H9 (cell line): ENCODE measurements at regions not wholly inside any gene's neighbourhood (a gene's known extent, or its start where the extent isn't known, plus 50 kb on each side); places are given as distances from the start of the nearest gene placed in this dataset.

Source experiments
- DNase-seq: peaks from one replicate; pipeline ENCODE4 v3.0.0-alpha.2; 2017
- H2AFZ ChIP-seq: one replicate; pipeline ENCODE4 v1.6.1; 2013; ENCODE audit warnings: mild to moderate bottlenecking, low read length, control low read depth, moderate library complexity
- H2AK5ac ChIP-seq: 2 replicates; pipeline ENCODE4 v1.6.1; 2013; ENCODE audit warnings: low read length, control low read depth, mixed read lengths; ENCODE audit not compliant: insufficient read length
- H2BK120ac ChIP-seq: one replicate; pipeline ENCODE4 v1.6.1; 2013; ENCODE audit warnings: low read depth, mild to moderate bottlenecking, low read length, control low read depth, inconsistent platforms; ENCODE audit not compliant: poor library complexity, severe bottlenecking
- H2BK12ac ChIP-seq: 2 replicates; pipeline ENCODE4 v1.6.1; 2013; ENCODE audit warnings: low read length, control low read depth, mixed read lengths, low read depth; ENCODE audit not compliant: insufficient read length
- H2BK15ac ChIP-seq: 2 replicates; pipeline ENCODE4 v1.6.1; 2013; ENCODE audit warnings: low read depth, low read length, control low read depth
- H2BK20ac ChIP-seq: one replicate; pipeline ENCODE4 v1.6.1; 2013; ENCODE audit warnings: low read depth, mild to moderate bottlenecking, low read length, control low read depth, inconsistent platforms; ENCODE audit not compliant: poor library complexity, severe bottlenecking
- H2BK5ac ChIP-seq: 2 replicates; pipeline ENCODE4 v1.6.1; 2013; ENCODE audit warnings: low read length, control low read depth, mixed read lengths; ENCODE audit not compliant: insufficient read length
- H3K14ac ChIP-seq: 2 replicates; pipeline ENCODE4 v1.6.1; 2013; ENCODE audit warnings: low read length, control low read depth; ENCODE audit not compliant: insufficient read depth
- H3K18ac ChIP-seq: 2 replicates; pipeline ENCODE4 v1.6.1; 2013; ENCODE audit warnings: low read depth, mild to moderate bottlenecking, mixed read lengths, low read length, control low read depth; ENCODE audit not compliant: insufficient read length
- H3K23ac ChIP-seq: 2 replicates; pipeline ENCODE4 v1.6.1; 2013; ENCODE audit warnings: low read length, control low read depth, mixed read lengths, low read depth; ENCODE audit not compliant: insufficient read length
- H3K23me2 ChIP-seq: 2 replicates; pipeline ENCODE4 v1.6.1; 2013; ENCODE audit warnings: low read depth, mild to moderate bottlenecking, mixed read lengths, low read length, control low read depth; ENCODE audit not compliant: insufficient read length, poor library complexity, severe bottlenecking
- H3K27ac ChIP-seq: 2 replicates; pipeline ENCODE4 v1.5.1; 2013; ENCODE audit warnings: low read length, control low read depth, mixed read lengths, low read depth; ENCODE audit not compliant: insufficient read length
- H3K27me3 ChIP-seq: 2 replicates; pipeline ENCODE4 v1.6.1; 2013; ENCODE audit warnings: low read length, control low read depth, inconsistent platforms; ENCODE audit not compliant: insufficient read depth
- H3K4ac ChIP-seq: 2 replicates; pipeline ENCODE4 v1.6.1; 2013; ENCODE audit warnings: low read depth, mild to moderate bottlenecking, control low read depth, inconsistent platforms, low read length, moderate library complexity
- H3K4me1 ChIP-seq: 2 replicates; pipeline ENCODE4 v1.6.1; 2013; ENCODE audit warnings: low read length, control low read depth, inconsistent platforms; ENCODE audit not compliant: insufficient read depth
- H3K4me2 ChIP-seq: 2 replicates; pipeline ENCODE4 v1.6.1; 2013; ENCODE audit warnings: low read length, control low read depth, mixed read lengths; ENCODE audit not compliant: insufficient read length, insufficient read depth
- H3K56ac ChIP-seq: 2 replicates; pipeline ENCODE4 v1.6.1; 2013; ENCODE audit warnings: low read depth, mild to moderate bottlenecking, mixed read lengths, low read length, control low read depth; ENCODE audit not compliant: insufficient read length
- H3K79me1 ChIP-seq: 2 replicates; pipeline ENCODE4 v1.6.1; 2013; ENCODE audit warnings: low read depth, mild to moderate bottlenecking, moderate library complexity, low read length, control low read depth, inconsistent platforms; ENCODE audit not compliant: insufficient read depth, poor library complexity, severe bottlenecking
- H3K79me2 ChIP-seq: 2 replicates; pipeline ENCODE4 v1.6.1; 2013; ENCODE audit warnings: low read length, control low read depth, inconsistent platforms; ENCODE audit not compliant: insufficient read depth
- H3K9ac ChIP-seq: 2 replicates; pipeline ENCODE4 v1.6.1; 2013; ENCODE audit warnings: low read length, control low read depth, mixed read lengths; ENCODE audit not compliant: insufficient read length; ENCODE audit errors: extremely low read depth
- H3K9me3 ChIP-seq: one replicate; pipeline ENCODE4 v1.6.1; 2013; ENCODE audit warnings: low read depth, low read length, inconsistent platforms; ENCODE audit not compliant: control insufficient read depth
- H3T11ph ChIP-seq: one replicate; pipeline ENCODE4 v1.6.1; 2013; ENCODE audit warnings: mild to moderate bottlenecking, low read length, control low read depth, inconsistent platforms
- H4K20me1 ChIP-seq: one replicate; pipeline ENCODE4 v1.6.1; 2013; ENCODE audit not compliant: control insufficient read depth, insufficient read length, insufficient read depth
- H4K5ac ChIP-seq: 2 replicates; pipeline ENCODE4 v1.6.1; 2013; ENCODE audit warnings: low read depth, mild to moderate bottlenecking, mixed read lengths, low read length, control low read depth; ENCODE audit not compliant: insufficient read length
- H4K8ac ChIP-seq: replicated peaks from 2 replicates; pipeline ENCODE4 v1.6.1; 2013; ENCODE audit warnings: low read length, control low read depth, mixed read lengths, low read depth; ENCODE audit not compliant: insufficient read length
- H4K91ac ChIP-seq: 2 replicates; pipeline ENCODE4 v1.6.1; 2013; ENCODE audit warnings: low read depth, mild to moderate bottlenecking, moderate library complexity, mixed read lengths, low read length, control low read depth; ENCODE audit not compliant: insufficient read length
- H3K27ac Mint-ChIP-seq, 3 experiments: 2 replicates in 2 of 3; 3 replicates in 1 of 3; pipeline ENCODE4 v1.8.0; 2020 to 2021; ENCODE audit warnings: mixed read lengths in 3 of 3, mild to moderate bottlenecking in 1 of 3, moderate library complexity in 1 of 3
- H3K27me3 Mint-ChIP-seq: 2 replicates; pipeline ENCODE4 v1.8.0; 2021; ENCODE audit warnings: low read depth, mild to moderate bottlenecking, moderate library complexity, mixed read lengths
- H3K36me3 Mint-ChIP-seq, 3 experiments: 2 replicates in 2 of 3; 3 replicates in 1 of 3; pipeline ENCODE4 v1.8.0; 2020 to 2021; ENCODE audit warnings: low read depth in 3 of 3, mixed read lengths in 3 of 3; ENCODE audit not compliant: insufficient read depth in 1 of 3
- H3K4me1 Mint-ChIP-seq, 2 experiments: 2 replicates each; pipeline ENCODE4 v1.8.0; 2020; ENCODE audit warnings: mixed read lengths in 2 of 2
- H3K4me3 Mint-ChIP-seq, 2 experiments: 2 replicates in 1 of 2; 3 replicates in 1 of 2; pipeline ENCODE4 v1.8.0; 2020 to 2021; ENCODE audit warnings: mild to moderate bottlenecking in 2 of 2, mixed read lengths in 2 of 2, moderate library complexity in 1 of 2
- H3K9me3 Mint-ChIP-seq, 2 experiments: 2 replicates in 1 of 2; 3 replicates in 1 of 2; pipeline ENCODE4 v1.8.0; 2020; ENCODE audit warnings: mild to moderate bottlenecking in 2 of 2, mixed read lengths in 2 of 2, moderate library complexity in 1 of 2
- CTCF ChIP-seq: fragments of 200-600 bp; sonication (generic); conservative IDR thresholded peaks from 3 replicates; pipeline ENCODE4 v1.8.0; 2021; ENCODE audit warnings: antibody characterized with exemption, mild to moderate bottlenecking
- WGBS: extraction: QIAGEN DNeasy Blood & Tissue Kit; methylation state at CpG from one replicate; pipeline ENCODE4 v1.1.7; 2013; ENCODE audit warnings: missing lambda C conversion rate, low lambda C conversion rate, mixed read lengths; ENCODE audit not compliant: insufficient read length; ENCODE audit errors: extremely low coverage; 5-methylcytosine and 5-hydroxymethylcytosine counted together

- H3K79me2 ChIP-seq, result no peaks in the 10 kb centered on the region
- no peaks in the 10 kb centered on the region for H3K36me3 Mint-ChIP-seq
- no peak overlapping the region for H3K4me2 ChIP-seq
- H4K8ac ChIP-seq, result no peak overlapping the region
- H4K20me1 ChIP-seq, result no peaks in the 10 kb centered on the region
- no peak overlapping the region for H3K27ac ChIP-seq
- no peak overlapping the region for H3K4me3 Mint-ChIP-seq
- no peaks in the 10 kb centered on the region for H3K9me3 ChIP-seq
- no peak overlapping the region for H2BK20ac ChIP-seq
- no peak for DNase-seq
- no peak overlapping the region for H3K23ac ChIP-seq
- no peak for TF ChIP-seq CTCF
- no peak overlapping the region for H3T11ph ChIP-seq
- no peak overlapping the region for H3K9ac ChIP-seq
- no peaks in the 10 kb centered on the region for H3K27me3 ChIP-seq
- H2BK120ac ChIP-seq, result no peak overlapping the region
- H3K4me1 ChIP-seq, result no peaks in the 10 kb centered on the region
- no peak overlapping the region for H2AK5ac ChIP-seq
- no peaks in the 10 kb centered on the region; a peak in 1 of 5 replicates for H3K9me3 Mint-ChIP-seq
- no peaks in the 10 kb centered on the region for H3K23me2 ChIP-seq
- H2BK5ac ChIP-seq, result no peak overlapping the region
- H2BK12ac ChIP-seq, result no peak overlapping the region
- H4K91ac ChIP-seq, result no peak overlapping the region
- no peaks in the 10 kb centered on the region for H3K27me3 Mint-ChIP-seq
- no peak overlapping the region for H2AFZ ChIP-seq
- no peak overlapping the region for H3K27ac Mint-ChIP-seq
- no peaks in the 10 kb centered on the region for H3K79me1 ChIP-seq
- no peak overlapping the region for H3K14ac ChIP-seq
- no peak overlapping the region for H3K4ac ChIP-seq
- no peak overlapping the region for H3K18ac ChIP-seq
- H3K56ac ChIP-seq, result no peak overlapping the region
- no CpG with 5 or more reads among the region's 11 CpGs for WGBS
- H2BK15ac ChIP-seq, result no peak overlapping the region
- H3K4me1 Mint-ChIP-seq, result peaks cover 0 to 3% of the 10 kb centered on the region in 2 experiments; a peak in 1 of 4 replicates
- H4K5ac ChIP-seq, result no peak overlapping the region
Observed at GRCh38 chr18:11320986-11321385, 171.6 kb upstream of the PIEZO2 start.
